HUES48 (cell line): ENCODE measurements at regions not wholly inside any gene's neighbourhood (a gene's known extent, or its start where the extent isn't known, plus 50 kb on each side); places are given as distances from the start of the nearest gene placed in this dataset.

Experiments
- H3K27ac ChIP-seq: one replicate; pipeline ENCODE4 v1.7.0; 2013; ENCODE audit warnings: low read depth, low read length, inconsistent platforms
- H3K27me3 ChIP-seq: 2 replicates; pipeline ENCODE4 v1.6.1; 2013; ENCODE audit warnings: mild to moderate bottlenecking, low read length; ENCODE audit not compliant: control insufficient read depth, insufficient read depth
- H3K36me3 ChIP-seq: 2 replicates; pipeline ENCODE4 v1.6.1; 2013; ENCODE audit warnings: low read length; ENCODE audit not compliant: control insufficient read depth, insufficient read depth
- H3K4me1 ChIP-seq: 2 replicates; pipeline ENCODE4 v1.6.1; 2013; ENCODE audit warnings: mild to moderate bottlenecking, low read length; ENCODE audit not compliant: control insufficient read depth, insufficient read depth
- H3K4me3 ChIP-seq: 2 replicates; pipeline ENCODE4 v1.5.1; 2013; ENCODE audit warnings: mild to moderate bottlenecking, low read depth, low read length
- H3K9ac ChIP-seq: 2 replicates; pipeline ENCODE4 v1.6.1; 2013; ENCODE audit warnings: mild to moderate bottlenecking, low read depth, low read length, moderate library complexity
- H3K9me3 ChIP-seq: 2 replicates; pipeline ENCODE4 v1.6.1; 2013; ENCODE audit warnings: low read length; ENCODE audit not compliant: control insufficient read depth, insufficient read depth

- H3K9me3 ChIP-seq = no peaks in the 10 kb centered on the region
- peaks cover 5% of the 10 kb centered on the region; the same call in 1 of the 2 replicates for H3K4me1 ChIP-seq
- H3K4me3 ChIP-seq = no peak overlapping the region
- H3K27me3 ChIP-seq = no peaks in the 10 kb centered on the region
- no peaks in the 10 kb centered on the region for H3K36me3 ChIP-seq
- H3K27ac ChIP-seq = no peak overlapping the region
- no peak overlapping the region for H3K9ac ChIP-seq
Measured at GRCh38 chr1:208326033-208326432, 81.8 kb upstream of the PLXNA2 start.

GRCh38 chr1:208329300-208329699 is 85.1 kb upstream of the PLXNA2 start:
- Histone ChIP-seq H3K9ac (no peak overlapping the region), H3K9me3 (no peaks in the 10 kb centered on the region), H3K27ac (no peak overlapping the region), H3K27me3 (no peaks in the 10 kb centered on the region), H3K4me1 (no peaks in the 10 kb centered on the region), H3K4me3 (no peak overlapping the region), H3K36me3 (no peaks in the 10 kb centered on the region)

- no peaks in the 10 kb centered on the region for H3K9me3 ChIP-seq
- H3K4me3 ChIP-seq = no peak overlapping the region
- H3K27ac ChIP-seq = no peak overlapping the region
- H3K27me3 ChIP-seq = no peaks in the 10 kb centered on the region
- H3K36me3 ChIP-seq = no peaks in the 10 kb centered on the region
- H3K4me1 ChIP-seq = no peaks in the 10 kb centered on the region
- H3K9ac ChIP-seq = no peak overlapping the region
Measured at GRCh38 chr1:208332036-208332773, 88.0 kb upstream of the PLXNA2 start.

GRCh38 chr1:208332774-208333126 is 88.6 kb upstream of the PLXNA2 start:
- no peaks in the 10 kb centered on the region for H3K27me3 ChIP-seq
- H3K4me3 ChIP-seq = no peak overlapping the region
- no peaks in the 10 kb centered on the region for H3K9me3 ChIP-seq
- no peak overlapping the region for H3K27ac ChIP-seq
- no peak overlapping the region for H3K9ac ChIP-seq
- H3K4me1 ChIP-seq = no peaks in the 10 kb centered on the region
- no peaks in the 10 kb centered on the region for H3K36me3 ChIP-seq

- no peak overlapping the region for H3K4me3 ChIP-seq
- H3K27ac ChIP-seq = no peak overlapping the region
- H3K9ac ChIP-seq = no peak overlapping the region
- no peaks in the 10 kb centered on the region for H3K4me1 ChIP-seq
- no peaks in the 10 kb centered on the region for H3K9me3 ChIP-seq
- H3K27me3 ChIP-seq = no peaks in the 10 kb centered on the region
- no peaks in the 10 kb centered on the region for H3K36me3 ChIP-seq
Measured at GRCh38 chr1:208333676-208334075, 89.5 kb upstream of the PLXNA2 start.

GRCh38 chr1:208335371-208336136 is 91.4 kb upstream of the PLXNA2 start:
- no peaks in the 10 kb centered on the region for H3K9me3 ChIP-seq
- no peak overlapping the region for H3K4me3 ChIP-seq
- no peak overlapping the region for H3K9ac ChIP-seq
- H3K36me3 ChIP-seq = no peaks in the 10 kb centered on the region
- no peaks in the 10 kb centered on the region for H3K4me1 ChIP-seq
- H3K27ac ChIP-seq = no peak overlapping the region
- H3K27me3 ChIP-seq = no peaks in the 10 kb centered on the region

- H3K4me1 ChIP-seq = no peaks in the 10 kb centered on the region
Measured at GRCh38 chr1:208336137-208336518, 91.9 kb upstream of the PLXNA2 start.

GRCh38 chr1:208339911-208340310 is 95.7 kb upstream of the PLXNA2 start:
- H3K9ac ChIP-seq = no peak overlapping the region
- H3K4me1 ChIP-seq = no peaks in the 10 kb centered on the region
- no peak overlapping the region for H3K27ac ChIP-seq
- no peak overlapping the region for H3K4me3 ChIP-seq
- H3K36me3 ChIP-seq = no peaks in the 10 kb centered on the region
- H3K9me3 ChIP-seq = no peaks in the 10 kb centered on the region
- no peaks in the 10 kb centered on the region for H3K27me3 ChIP-seq

More at GRCh38 chr1:208336137-208336518, 91.9 kb upstream of the PLXNA2 start:
- Histone ChIP-seq H3K9ac (no peak overlapping the region), H3K36me3 (no peaks in the 10 kb centered on the region), H3K27ac (no peak overlapping the region), H3K27me3 (no peaks in the 10 kb centered on the region), H3K4me3 (no peak overlapping the region), H3K9me3 (no peaks in the 10 kb centered on the region)

- Histone ChIP-seq H3K4me1 (no peaks in the 10 kb centered on the region), H3K36me3 (no peaks in the 10 kb centered on the region), H3K9ac (no peak overlapping the region), H3K27ac (no peak overlapping the region), H3K9me3 (no peaks in the 10 kb centered on the region), H3K27me3 (no peaks in the 10 kb centered on the region), H3K4me3 (no peak overlapping the region)
Measured at GRCh38 chr1:208343226-208343625, 99.0 kb upstream of the PLXNA2 start.

GRCh38 chr1:208344202-208344857 is 100.1 kb upstream of the PLXNA2 start:
- no peaks in the 10 kb centered on the region for H3K36me3 ChIP-seq
- H3K27me3 ChIP-seq = no peaks in the 10 kb centered on the region
- no peaks in the 10 kb centered on the region for H3K9me3 ChIP-seq
- no peak overlapping the region for H3K4me3 ChIP-seq
- H3K9ac ChIP-seq = no peak overlapping the region
- no peak overlapping the region for H3K27ac ChIP-seq
- no peaks in the 10 kb centered on the region for H3K4me1 ChIP-seq

GRCh38 chr1:208347191-208347590 is 103.0 kb upstream of the PLXNA2 start:
- Histone ChIP-seq H3K9ac (no peak overlapping the region), H3K9me3 (no peaks in the 10 kb centered on the region), H3K27ac (no peak overlapping the region), H3K4me1 (no peaks in the 10 kb centered on the region), H3K4me3 (no peak overlapping the region), H3K36me3 (no peaks in the 10 kb centered on the region), H3K27me3 (no peaks in the 10 kb centered on the region)
